COLO668 (cell line): ENCODE measurements at regions not wholly inside any gene's neighbourhood (a gene's known extent, or its start where the extent isn't known, plus 50 kb on each side); places are given as distances from the start of the nearest gene placed in this dataset.

Source experiments
- DNase-seq: peaks from one replicate; lab custom pipeline; 2025; ENCODE audit not compliant: unreplicated experiment; lab: John Stamatoyannopoulos, UW

GRCh38 chr2:133717497-133717896 lies 149.2 kb upstream of the NCKAP5 start:
- no peak for DNase-seq

GRCh38 chr2:133718688-133719201 lies 150.5 kb upstream of the NCKAP5 start:
- no peak for DNase-seq

- no peak for DNase-seq
Observed at GRCh38 chr2:133720429-133720828, 152.2 kb upstream of the NCKAP5 start.

GRCh38 chr2:133721118-133721517 lies 152.9 kb upstream of the NCKAP5 start:
- DNase-seq = no peak

GRCh38 chr2:133723133-133723532 lies 154.9 kb upstream of the NCKAP5 start:
- DNase-seq = no peak

GRCh38 chr2:133726973-133727372 lies 158.7 kb upstream of the NCKAP5 start:
- no peak for DNase-seq

- no peak for DNase-seq
Observed at GRCh38 chr2:133732059-133732458, 163.8 kb upstream of the NCKAP5 start.

- no peak for DNase-seq
Observed at GRCh38 chr2:133732982-133733900, 165.0 kb upstream of the NCKAP5 start.

- DNase-seq = no peak
Observed at GRCh38 chr2:133733901-133734255, 165.6 kb upstream of the NCKAP5 start.

GRCh38 chr2:133734716-133735495 lies 166.6 kb upstream of the NCKAP5 start:
- DNase-seq = no peak

- no peak for DNase-seq
Observed at GRCh38 chr2:133736674-133737073, 168.4 kb upstream of the NCKAP5 start.

GRCh38 chr2:133737242-133737993 lies 169.2 kb upstream of the NCKAP5 start:
- no peak for DNase-seq

- DNase-seq = no peak
Observed at GRCh38 chr2:133739039-133739438, 170.8 kb upstream of the NCKAP5 start.

GRCh38 chr2:133740500-133740899 lies 172.2 kb upstream of the NCKAP5 start:
- DNase-seq = no peak

- DNase-seq = no peak
Observed at GRCh38 chr2:133748007-133748700, 179.9 kb upstream of the NCKAP5 start.

- peak; percentile 6 for DNase-seq
Observed at GRCh38 chr2:133753665-133754064, 185.4 kb upstream of the NCKAP5 start.

GRCh38 chr2:133755480-133756300 lies 187.4 kb upstream of the NCKAP5 start:
- no peak for DNase-seq

- no peak for DNase-seq
Observed at GRCh38 chr2:133756833-133757232, 188.6 kb upstream of the NCKAP5 start.

GRCh38 chr2:133760376-133760775 lies 192.1 kb upstream of the NCKAP5 start:
- no peak for DNase-seq

GRCh38 chr2:133765658-133766057 lies 197.4 kb upstream of the NCKAP5 start:
- no peak for DNase-seq
